HEK293 (cell line): ENCODE measurements at regions not wholly inside any gene's neighbourhood (a gene's known extent, or its start where the extent isn't known, plus 50 kb on each side); places are given as distances from the start of the nearest gene placed in this dataset.

Experiments used
- CTCF ChIA-PET: fragments of 350-600 bp; formaldehyde crosslinking; extraction: SDS; loops from one replicate; lab custom pipeline; 2021; ENCODE audit warnings: antibody characterized with exemption; lab: Yijun Ruan, JAX
- POLR2A ChIA-PET: fragments of 300-600 bp; formaldehyde crosslinking; extraction: SDS; loops from one replicate; lab custom pipeline; 2020; ENCODE audit warnings: antibody characterized with exemption, inconsistent platforms; lab: Yijun Ruan, JAX
- H3K27ac ChIP-seq: fragments of 200-500 bp; sonication (Bioruptor generic); 2 replicates; pipeline ENCODE4 v1.5.1; 2014; ENCODE audit warnings: low read depth, low read length, control low read depth, inconsistent platforms; ENCODE audit errors: extremely low read depth
- H3K36me3 ChIP-seq, 2 experiments: fragments of 200-500 bp in 1 of 2; sonication (Bioruptor generic) in 1 of 2; 1 replicate in 1 of 2; 2 replicates in 1 of 2; pipeline ENCODE4 v1.5.1; 2014 to 2017; ENCODE audit warnings: inconsistent platforms in 2 of 2, low read length in 2 of 2; ENCODE audit not compliant: control insufficient read depth in 2 of 2, insufficient read depth in 1 of 2
- H3K4me1 ChIP-seq: fragments of 200-500 bp; sonication (Bioruptor generic); 2 replicates; pipeline ENCODE4 v1.5.1; 2014; ENCODE audit warnings: mild to moderate bottlenecking, low read length, inconsistent platforms; ENCODE audit not compliant: control insufficient read depth, insufficient read depth
- H3K4me3 ChIP-seq: 2 replicates; pipeline ENCODE4 v1.5.1; 2011; ENCODE audit warnings: low read depth, mild to moderate bottlenecking, control low read depth, low read length, moderate library complexity
- H3K9me3 ChIP-seq: fragments of 200-500 bp; sonication (Bioruptor generic); 2 replicates; pipeline ENCODE4 v1.5.1; 2014; ENCODE audit warnings: low read depth, low read length, inconsistent platforms; ENCODE audit not compliant: control insufficient read depth, insufficient read depth
- GLI2 ChIP-seq: fragments of 450-650 bp; formaldehyde crosslinking; IDR thresholded peaks from 2 replicates; pipeline ENCODE4; 2017; ENCODE audit warnings: missing biosample characterization, missing genetic modification characterization, low read depth, borderline replicate concordance
- HOXD13 ChIP-seq: sonication (generic); formaldehyde crosslinking; IDR thresholded peaks from 2 replicates; pipeline ENCODE4 v1.8.0; 2022; ENCODE audit warnings: missing genetic modification reagents, borderline replicate concordance
- MYNN ChIP-seq: fragments of 450-650 bp; formaldehyde crosslinking; IDR thresholded peaks from 2 replicates; pipeline ENCODE4 v1.5.1; 2016; ENCODE audit warnings: missing biosample characterization, missing genetic modification characterization, borderline replicate concordance
- MZF1 ChIP-seq: fragments of 450-650 bp; formaldehyde crosslinking; IDR thresholded peaks from 2 replicates; pipeline ENCODE4 v1.5.1; 2017; ENCODE audit warnings: missing biosample characterization, missing genetic modification characterization, borderline replicate concordance
- OSR2 ChIP-seq: fragments of 450-650 bp; formaldehyde crosslinking; IDR thresholded peaks from 2 replicates; pipeline ENCODE4 v1.5.1; 2016; ENCODE audit warnings: missing biosample characterization, missing genetic modification characterization
- OVOL3 ChIP-seq: fragments of 450-650 bp; formaldehyde crosslinking; IDR thresholded peaks from 2 replicates; pipeline ENCODE4 v1.5.1; 2016; ENCODE audit warnings: missing biosample characterization, missing genetic modification characterization
- SALL2 ChIP-seq: fragments of 450-650 bp; formaldehyde crosslinking; IDR thresholded peaks from 2 replicates; pipeline ENCODE4 v1.5.0; 2017; ENCODE audit warnings: missing biosample characterization, mild to moderate bottlenecking, missing genetic modification characterization, borderline replicate concordance
- SCRT2 ChIP-seq: fragments of 450-650 bp; formaldehyde crosslinking; IDR thresholded peaks from 2 replicates; pipeline ENCODE4 v1.5.1; 2016; ENCODE audit warnings: missing biosample characterization, missing genetic modification characterization
- ZBTB11 ChIP-seq: fragments of 450-650 bp; formaldehyde crosslinking; conservative IDR thresholded peaks from 2 replicates; pipeline ENCODE4 v1.5.1; 2016; ENCODE audit warnings: low read depth, missing biosample characterization, missing genetic modification characterization
- ZFHX2 ChIP-seq: fragments of 450-650 bp; formaldehyde crosslinking; conservative IDR thresholded peaks from 2 replicates; pipeline ENCODE4 v1.5.1; 2016; ENCODE audit warnings: missing biosample characterization, missing genetic modification characterization
- ZFP37 ChIP-seq: fragments of 450-650 bp; formaldehyde crosslinking; IDR thresholded peaks from 2 replicates; pipeline ENCODE4 v1.5.1; 2016; ENCODE audit warnings: missing biosample characterization, missing genetic modification characterization
- ZFP69B ChIP-seq: fragments of 450-650 bp; formaldehyde crosslinking; IDR thresholded peaks from 2 replicates; pipeline ENCODE4 v1.5.1; 2016; ENCODE audit warnings: missing biosample characterization, missing genetic modification characterization
- ZNF121 ChIP-seq: fragments of 450-650 bp; formaldehyde crosslinking; IDR thresholded peaks from 2 replicates; pipeline ENCODE4 v1.5.1; 2016; ENCODE audit warnings: missing biosample characterization, missing genetic modification characterization
- ZNF133 ChIP-seq: fragments of 450-650 bp; formaldehyde crosslinking; IDR thresholded peaks from 2 replicates; pipeline ENCODE4 v1.5.1; 2016; ENCODE audit warnings: missing biosample characterization, missing genetic modification characterization
- ZNF175 ChIP-seq: fragments of 450-650 bp; formaldehyde crosslinking; IDR thresholded peaks from 2 replicates; pipeline ENCODE4 v1.5.1; 2016; ENCODE audit warnings: missing biosample characterization, missing genetic modification characterization
- ZNF529 ChIP-seq: fragments of 450-650 bp; formaldehyde crosslinking; IDR thresholded peaks from 2 replicates; pipeline ENCODE4 v1.5.1; 2017; ENCODE audit warnings: missing genetic modification characterization, missing biosample characterization; ENCODE audit not compliant: insufficient replicate concordance
- ZNF629 ChIP-seq: fragments of 450-650 bp; formaldehyde crosslinking; IDR thresholded peaks from 2 replicates; pipeline ENCODE4 v1.5.1; 2017; ENCODE audit warnings: missing biosample characterization, missing genetic modification characterization
- ZNF645 ChIP-seq: fragments of 450-650 bp; formaldehyde crosslinking; IDR thresholded peaks from 2 replicates; pipeline ENCODE4; 2016; ENCODE audit warnings: missing biosample characterization, missing genetic modification characterization
- ZNF792 ChIP-seq: fragments of 450-650 bp; formaldehyde crosslinking; IDR thresholded peaks from 2 replicates; pipeline ENCODE4 v1.5.1; 2016; ENCODE audit warnings: missing biosample characterization, missing genetic modification characterization
- ZNF830 ChIP-seq: fragments of 450-650 bp; IDR thresholded peaks from 2 replicates; pipeline ENCODE4 v1.5.0; 2018; ENCODE audit warnings: missing biosample characterization, missing genetic modification characterization, low read depth, mild to moderate bottlenecking, moderate library complexity
- TF ChIP-seq, protein P1 (sequence below): fragments of 450-650 bp; formaldehyde crosslinking; IDR thresholded peaks from 2 replicates; pipeline ENCODE4 v1.5.1; 2016; ENCODE audit warnings: missing biosample characterization, missing genetic modification characterization
- TF ChIP-seq, protein P2 (sequence below): fragments of 450-650 bp; formaldehyde crosslinking; IDR thresholded peaks from 2 replicates; pipeline ENCODE4 v1.5.0; 2017; ENCODE audit warnings: missing biosample characterization, missing genetic modification characterization, borderline replicate concordance
- TF ChIP-seq, protein P3 (sequence below): fragments of 450-650 bp; formaldehyde crosslinking; IDR thresholded peaks from 2 replicates; pipeline ENCODE4 v1.5.1; 2016; ENCODE audit warnings: missing biosample characterization, missing genetic modification characterization

DNA sequence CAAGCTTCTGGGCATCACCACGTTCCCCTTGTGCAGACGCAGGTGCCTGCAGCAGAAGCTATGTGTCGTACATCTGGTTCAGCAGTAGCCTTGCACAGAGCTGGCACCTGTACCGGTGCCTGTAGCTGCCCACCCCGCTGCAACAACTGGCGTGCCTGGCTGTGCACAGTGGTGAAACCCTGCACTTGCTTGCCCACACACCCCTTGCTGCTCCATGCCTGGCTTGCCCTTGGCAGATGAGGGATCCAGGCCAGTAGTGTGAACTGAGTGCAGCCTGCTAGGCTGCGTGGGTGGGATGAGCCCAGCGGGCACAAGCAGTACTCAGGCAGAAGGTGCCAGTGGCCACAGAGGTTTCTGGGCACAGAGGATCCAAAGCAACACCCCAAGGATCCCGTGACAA is 528.4 kb downstream of the PPARGC1A start:
- H3K9me3 ChIP-seq: no peaks in the 10 kb centered on the region
- POLR2A ChIA-PET: no interaction called here
- CTCF ChIA-PET: no interaction called here
- H3K4me3 ChIP-seq: no peak overlapping the region
- no peaks in the 10 kb centered on the region for H3K36me3 ChIP-seq
- H3K4me1 ChIP-seq: no peaks in the 10 kb centered on the region
- no peak for TF ChIP-seq ZNF645 (tag by site-specific recombination)
- TF ChIP-seq, protein P1, sequence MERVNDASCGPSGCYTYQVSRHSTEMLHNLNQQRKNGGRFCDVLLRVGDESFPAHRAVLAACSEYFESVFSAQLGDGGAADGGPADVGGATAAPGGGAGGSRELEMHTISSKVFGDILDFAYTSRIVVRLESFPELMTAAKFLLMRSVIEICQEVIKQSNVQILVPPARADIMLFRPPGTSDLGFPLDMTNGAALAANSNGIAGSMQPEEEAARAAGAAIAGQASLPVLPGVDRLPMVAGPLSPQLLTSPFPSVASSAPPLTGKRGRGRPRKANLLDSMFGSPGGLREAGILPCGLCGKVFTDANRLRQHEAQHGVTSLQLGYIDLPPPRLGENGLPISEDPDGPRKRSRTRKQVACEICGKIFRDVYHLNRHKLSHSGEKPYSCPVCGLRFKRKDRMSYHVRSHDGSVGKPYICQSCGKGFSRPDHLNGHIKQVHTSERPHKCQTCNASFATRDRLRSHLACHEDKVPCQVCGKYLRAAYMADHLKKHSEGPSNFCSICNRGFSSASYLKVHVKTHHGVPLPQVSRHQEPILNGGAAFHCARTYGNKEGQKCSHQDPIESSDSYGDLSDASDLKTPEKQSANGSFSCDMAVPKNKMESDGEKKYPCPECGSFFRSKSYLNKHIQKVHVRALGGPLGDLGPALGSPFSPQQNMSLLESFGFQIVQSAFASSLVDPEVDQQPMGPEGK: no peak
- TF ChIP-seq MYNN (tag by site-specific recombination): no peak
- no peak for TF ChIP-seq ZFP37 (tag by site-specific recombination)
- no peak for TF ChIP-seq SCRT2
- TF ChIP-seq, protein P2, sequence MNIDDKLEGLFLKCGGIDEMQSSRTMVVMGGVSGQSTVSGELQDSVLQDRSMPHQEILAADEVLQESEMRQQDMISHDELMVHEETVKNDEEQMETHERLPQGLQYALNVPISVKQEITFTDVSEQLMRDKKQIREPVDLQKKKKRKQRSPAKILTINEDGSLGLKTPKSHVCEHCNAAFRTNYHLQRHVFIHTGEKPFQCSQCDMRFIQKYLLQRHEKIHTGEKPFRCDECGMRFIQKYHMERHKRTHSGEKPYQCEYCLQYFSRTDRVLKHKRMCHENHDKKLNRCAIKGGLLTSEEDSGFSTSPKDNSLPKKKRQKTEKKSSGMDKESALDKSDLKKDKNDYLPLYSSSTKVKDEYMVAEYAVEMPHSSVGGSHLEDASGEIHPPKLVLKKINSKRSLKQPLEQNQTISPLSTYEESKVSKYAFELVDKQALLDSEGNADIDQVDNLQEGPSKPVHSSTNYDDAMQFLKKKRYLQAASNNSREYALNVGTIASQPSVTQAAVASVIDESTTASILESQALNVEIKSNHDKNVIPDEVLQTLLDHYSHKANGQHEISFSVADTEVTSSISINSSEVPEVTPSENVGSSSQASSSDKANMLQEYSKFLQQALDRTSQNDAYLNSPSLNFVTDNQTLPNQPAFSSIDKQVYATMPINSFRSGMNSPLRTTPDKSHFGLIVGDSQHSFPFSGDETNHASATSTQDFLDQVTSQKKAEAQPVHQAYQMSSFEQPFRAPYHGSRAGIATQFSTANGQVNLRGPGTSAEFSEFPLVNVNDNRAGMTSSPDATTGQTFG (tag by site-specific recombination): no peak
- H3K27ac ChIP-seq: no peak overlapping the region

GRCh38 chr4:23360718-23361117 is 529.1 kb downstream of the PPARGC1A start:
- ChIA-PET CTCF (no interaction called here), POLR2A (no interaction called here)
- TF ChIP-seq ZNF175 (no peak), ZNF121 (tag by site-specific recombination) (no peak), SCRT2 (no peak), HOXD13 (CRISPR knock-in tag) (no peak), ZNF529 (tag by site-specific recombination) (no peak), ZNF792 (tag by site-specific recombination) (no peak), OSR2 (tag by site-specific recombination) (no peak), ZNF629 (no peak), MZF1 (no peak)
- TF ChIP-seq, protein P3, sequence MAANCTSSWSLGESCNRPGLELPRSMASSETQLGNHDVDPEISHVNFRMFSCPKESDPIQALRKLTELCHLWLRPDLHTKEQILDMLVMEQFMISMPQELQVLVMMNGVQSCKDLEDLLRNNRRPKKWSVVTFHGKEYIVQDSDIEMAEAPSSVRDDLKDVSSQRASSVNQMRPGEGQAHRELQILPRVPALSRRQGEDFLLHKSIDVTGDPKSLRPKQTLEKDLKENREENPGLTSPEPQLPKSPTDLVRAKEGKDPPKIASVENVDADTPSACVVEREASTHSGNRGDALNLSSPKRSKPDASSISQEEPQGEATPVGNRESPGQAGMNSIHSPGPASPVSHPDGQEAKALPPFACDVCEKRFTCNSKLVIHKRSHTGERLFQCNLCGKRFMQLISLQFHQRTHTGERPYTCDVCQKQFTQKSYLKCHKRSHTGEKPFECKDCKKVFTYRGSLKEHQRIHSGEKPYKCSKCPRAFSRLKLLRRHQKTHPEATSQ (tag by site-specific recombination): no peak

DNA sequence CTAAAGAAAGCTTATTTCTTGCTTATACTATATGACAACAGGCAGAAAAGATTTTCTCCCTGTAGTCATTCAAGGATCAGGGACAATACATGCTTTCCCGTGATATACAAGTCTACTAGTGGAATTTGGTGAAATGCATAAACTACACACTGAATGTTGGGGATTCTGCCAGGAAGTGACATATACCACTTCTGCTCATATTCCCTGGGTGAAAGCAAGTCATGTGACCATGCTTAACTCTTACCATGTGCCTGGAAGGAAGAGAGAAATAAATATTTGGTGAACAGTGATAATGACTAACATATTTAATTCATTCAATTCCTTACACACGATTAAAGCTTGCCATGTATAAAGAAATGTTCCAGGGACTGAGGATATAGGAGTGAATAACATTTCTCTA is 534.6 kb downstream of the PPARGC1A start:
- Histone ChIP-seq H3K27ac (no peak overlapping the region), H3K9me3 (no peaks in the 10 kb centered on the region), H3K4me1 (no peaks in the 10 kb centered on the region), H3K4me3 (no peak overlapping the region), H3K36me3 (no peaks in the 10 kb centered on the region)
- ChIA-PET POLR2A (no interaction called here), CTCF (no interaction called here)
- no peak for TF ChIP-seq ZNF830 (tag by site-specific recombination)
- no peak for TF ChIP-seq ZNF133 (tag by site-specific recombination)
- no peak for TF ChIP-seq ZFHX2 (tag by site-specific recombination)
- TF ChIP-seq SCRT2: no peak
- no peak for TF ChIP-seq SALL2 (tag by site-specific recombination)
- TF ChIP-seq ZFP69B (tag by site-specific recombination): no peak
- TF ChIP-seq ZBTB11 (tag by site-specific recombination): no peak
- no peak for TF ChIP-seq OVOL3 (tag by site-specific recombination)
- no peak for TF ChIP-seq GLI2 (tag by site-specific recombination)

More at GRCh38 chr4:23360718-23361117, 529.1 kb downstream of the PPARGC1A start:
- no peak overlapping the region for H3K4me3 ChIP-seq
- H3K36me3 ChIP-seq: no peaks in the 10 kb centered on the region
- no peaks in the 10 kb centered on the region for H3K9me3 ChIP-seq
- H3K27ac ChIP-seq: no peak overlapping the region
- H3K4me1 ChIP-seq: no peaks in the 10 kb centered on the region
